GM19328 (cell line): ENCODE measurements at regions not wholly inside any gene's neighbourhood (a gene's known extent, or its start where the extent isn't known, plus 50 kb on each side); places are given as distances from the start of the nearest gene placed in this dataset.
"Not testable (repeated sequence)": the region's sequence is repeated elsewhere in the genome, so short reads cannot be mapped to it uniquely, and the experiment has no call there.

ENCODE experiments used
- ATAC-seq: cut with Tn5 transposase; IDR thresholded peaks from one replicate; pipeline ENCODE4 v1.9.1; 2021; ENCODE audit warnings: mild to moderate bottlenecking, moderate library complexity; ENCODE audit not compliant: unreplicated experiment

- no peak for ATAC-seq
Measured at GRCh38 chr6:19210849-19211590, 626.1 kb upstream of the ID4 start.

DNA sequence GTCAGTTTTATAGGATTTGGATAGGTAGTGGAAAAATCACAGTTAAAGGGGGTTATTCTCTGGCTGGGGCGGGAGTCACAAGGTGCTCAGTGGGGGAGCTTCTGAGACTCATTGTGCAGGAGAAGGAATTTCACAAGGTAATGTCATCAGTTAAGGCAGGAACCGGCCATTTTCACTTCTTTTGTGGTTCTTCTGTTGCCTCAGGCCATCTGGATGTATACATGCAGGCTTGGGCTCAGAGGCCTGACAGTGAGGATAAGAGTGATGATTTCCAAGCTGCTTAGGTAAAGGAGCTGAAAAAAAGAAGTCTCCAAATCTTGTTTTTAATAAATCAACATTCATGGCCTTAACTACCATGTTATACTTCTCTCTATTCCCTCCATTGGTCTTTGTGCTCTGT is 622.9 kb upstream of the ID4 start:
- ATAC-seq = no peak

GRCh38 chr6:19219931-19220330 is 617.2 kb upstream of the ID4 start:
- ATAC-seq = no peak

GRCh38 chr6:19231878-19232561 is 605.1 kb upstream of the ID4 start:
- no peak for ATAC-seq

DNA sequence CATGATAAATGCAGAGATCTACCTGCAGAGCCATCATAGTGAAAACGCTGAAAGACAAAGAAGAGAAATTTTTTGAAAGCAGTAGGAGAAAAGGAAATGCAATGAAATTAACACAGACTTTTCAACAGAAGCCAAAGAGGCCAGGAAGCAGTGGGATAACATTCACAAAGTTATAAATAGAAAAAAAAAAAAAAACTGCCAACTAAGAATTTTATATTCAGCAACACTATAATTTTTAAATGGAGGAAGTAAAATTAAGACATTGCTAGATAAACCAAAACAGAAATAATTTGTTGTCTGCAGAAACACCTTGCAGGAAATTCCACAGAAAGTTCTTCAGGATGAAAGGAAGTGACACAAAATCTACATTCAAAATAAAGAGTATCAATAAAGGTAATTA is 591.5 kb upstream of the ID4 start:
- ATAC-seq = no peak

DNA sequence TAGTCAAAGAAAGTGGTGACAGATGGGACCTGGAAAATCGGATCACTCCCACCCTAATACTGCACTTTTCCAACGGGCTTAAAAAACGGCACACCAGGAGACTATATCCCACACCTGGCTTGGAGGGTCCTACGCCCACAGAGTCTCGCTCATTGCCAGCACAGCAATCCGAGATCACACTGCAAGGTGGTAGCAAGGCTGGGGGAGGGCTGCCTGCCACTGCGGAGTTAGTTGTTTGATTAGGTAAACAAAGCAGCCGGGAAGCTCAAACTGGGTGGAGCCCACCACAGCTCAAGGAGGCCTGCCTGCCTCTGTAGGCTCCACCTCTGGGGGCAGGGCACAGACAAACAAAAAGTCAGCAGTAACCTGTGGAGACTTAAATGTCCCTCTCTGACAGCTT is 590.0 kb upstream of the ID4 start:
- not testable (repeated sequence) for ATAC-seq

DNA sequence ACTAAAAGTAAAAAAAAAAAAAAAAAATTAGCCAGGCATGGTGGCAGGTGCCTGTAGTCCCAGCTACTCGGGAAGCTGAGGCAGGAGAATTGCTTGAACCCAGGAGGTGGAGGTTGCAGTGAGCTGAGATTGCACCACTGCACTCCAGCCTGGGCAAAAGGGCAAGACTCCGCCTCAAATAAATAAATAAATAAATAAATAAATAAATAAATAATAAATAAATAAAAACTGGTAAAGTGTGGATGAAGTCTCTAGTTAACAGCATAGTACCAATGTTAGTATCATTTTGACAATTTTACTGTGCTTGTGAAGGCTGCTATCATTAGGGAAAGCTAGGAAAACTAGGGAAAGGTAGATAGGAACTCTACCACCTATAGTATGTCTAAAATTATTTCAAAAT is 581.0 kb upstream of the ID4 start:
- not testable (repeated sequence) for ATAC-seq

DNA sequence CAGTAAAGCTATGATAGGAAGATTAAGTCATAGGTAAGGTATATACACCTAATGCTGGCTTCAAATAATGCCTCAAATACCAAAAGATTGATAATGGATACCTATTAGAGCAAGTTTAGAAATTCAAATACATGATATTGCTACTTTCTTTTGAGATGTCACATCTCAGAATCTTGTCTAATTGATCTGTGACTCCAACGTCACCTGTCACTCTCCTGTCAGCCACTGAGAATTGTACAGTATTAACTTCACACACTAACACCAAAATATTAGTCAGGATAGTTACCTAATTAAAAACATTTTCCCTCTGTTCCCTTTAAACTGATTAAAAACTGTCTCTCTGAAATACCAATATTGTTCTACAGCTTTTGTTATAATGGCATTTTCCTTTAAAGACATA is 575.5 kb upstream of the ID4 start:
- ATAC-seq = no peak

DNA sequence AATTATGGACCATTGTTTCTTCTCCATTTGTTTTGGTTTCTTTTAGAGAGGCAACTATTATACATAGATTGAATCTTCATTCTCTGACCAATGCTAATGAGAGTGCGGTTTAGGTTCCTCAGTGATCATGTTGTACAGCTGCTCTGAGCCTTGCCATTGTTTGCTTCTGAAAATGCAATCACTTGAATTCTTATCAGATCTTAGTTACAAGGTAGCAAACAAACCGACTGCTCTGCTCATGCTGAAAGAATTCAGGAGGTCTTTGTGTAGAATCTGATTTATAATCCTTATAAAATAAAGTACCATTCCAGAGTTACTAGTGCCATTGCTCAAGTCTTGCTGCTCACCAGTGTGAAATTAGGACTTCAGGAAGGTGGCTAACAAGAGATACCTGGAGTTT is 569.1 kb upstream of the ID4 start:
- no peak for ATAC-seq

DNA sequence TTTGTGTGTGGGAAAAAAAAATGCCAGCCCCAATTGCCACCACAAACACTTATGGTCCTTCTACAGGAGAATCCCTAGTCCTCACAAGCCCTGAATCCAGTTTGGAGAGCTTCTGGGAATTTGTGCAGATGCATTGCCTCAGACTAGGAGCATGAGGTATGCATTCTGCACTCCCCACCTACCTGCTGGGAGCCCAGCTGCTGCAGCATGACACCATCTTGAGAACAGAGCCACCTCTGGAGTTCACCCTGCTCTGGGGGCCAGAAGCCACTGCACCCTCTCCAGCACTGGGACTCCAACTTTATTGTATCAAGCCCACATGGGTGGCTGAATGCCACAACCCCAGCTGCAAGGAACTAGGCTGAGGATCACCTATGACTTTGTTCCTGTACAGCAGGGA is 568.5 kb upstream of the ID4 start:
- no peak for ATAC-seq

DNA sequence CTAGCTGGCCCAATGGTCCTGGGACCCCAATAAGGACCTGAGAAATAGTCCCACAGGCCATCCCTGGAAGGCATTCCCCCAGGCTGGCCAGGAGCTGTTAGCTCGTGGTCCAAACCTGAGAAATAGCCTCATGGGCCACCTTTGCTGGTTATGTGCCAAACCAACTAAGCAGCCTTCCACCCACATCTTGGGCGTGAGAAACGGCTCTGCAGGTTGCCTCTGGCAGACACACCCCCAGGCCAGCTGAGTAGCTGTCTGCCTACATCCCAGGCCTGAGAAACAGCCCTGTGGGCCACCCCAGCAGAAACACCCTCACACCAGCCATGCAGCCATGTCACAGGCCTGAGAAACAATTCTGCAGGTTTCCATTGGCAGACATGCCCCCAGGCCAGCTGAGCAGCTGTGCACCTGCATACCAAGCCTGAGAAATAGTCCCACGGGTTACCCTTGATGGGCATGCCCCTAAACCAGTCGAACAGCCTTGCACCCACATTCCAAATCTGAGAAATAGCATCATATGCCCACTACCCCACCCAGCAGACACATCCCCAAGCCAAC is 567.8 kb upstream of the ID4 start:
- no peak for ATAC-seq

DNA sequence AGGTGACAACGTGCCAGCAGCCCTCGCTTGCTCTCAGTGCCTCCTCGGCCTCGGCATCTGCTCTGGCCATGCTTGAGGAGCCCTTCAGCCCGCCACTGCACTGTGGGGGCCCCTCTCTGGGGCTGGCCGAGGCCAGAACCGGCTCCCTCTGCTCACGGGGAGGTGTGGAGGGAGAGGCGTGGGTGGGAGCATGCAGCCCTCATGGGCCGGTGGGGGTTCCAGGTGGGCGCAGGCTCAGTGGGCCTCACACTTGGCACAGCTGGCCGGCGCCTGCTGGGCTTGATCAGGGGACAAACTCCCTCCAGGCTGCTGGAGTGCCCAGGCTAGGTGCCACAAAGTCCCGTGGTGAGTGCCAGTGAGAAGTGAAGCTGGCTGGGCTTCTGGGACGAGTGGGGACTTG is 566.6 kb upstream of the ID4 start:
- no peak for ATAC-seq

DNA sequence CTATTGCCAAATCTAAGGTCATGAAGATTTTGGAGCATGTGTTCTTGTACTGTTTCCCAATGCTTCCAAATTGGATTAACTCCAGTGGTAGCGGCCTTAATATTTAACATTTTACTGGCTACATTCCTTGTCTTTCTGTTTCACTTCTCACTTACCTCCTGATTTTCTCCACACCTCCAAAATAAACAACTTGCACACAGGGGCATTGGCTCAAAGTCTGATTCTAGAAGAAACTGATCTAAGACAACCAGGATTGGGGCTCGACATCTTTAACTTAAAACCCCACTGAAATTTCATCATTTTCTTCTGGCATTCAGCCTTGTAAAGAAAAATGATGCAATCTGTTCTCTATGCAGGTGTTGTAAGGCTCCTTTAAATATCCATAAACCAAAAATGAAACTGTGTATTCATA is 557.9 kb upstream of the ID4 start:
- no peak for ATAC-seq

DNA sequence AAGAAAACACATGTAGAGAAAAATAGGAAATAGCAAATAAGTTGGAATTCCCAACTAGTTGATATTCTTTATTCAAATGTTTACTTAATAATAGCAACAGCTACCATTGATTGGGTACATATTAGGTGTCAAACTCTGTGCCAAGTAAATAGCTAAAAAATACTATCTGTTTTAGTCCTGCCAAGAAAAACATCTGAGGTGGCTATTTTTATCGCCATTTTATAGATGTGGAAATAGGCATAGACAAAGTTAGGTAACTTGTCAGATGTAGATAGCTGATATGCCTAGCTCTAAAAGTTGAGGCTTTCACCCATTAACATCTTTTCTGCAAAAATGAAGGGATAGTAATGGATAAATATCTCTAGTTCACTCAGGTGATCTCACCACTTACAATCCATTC is 549.2 kb upstream of the ID4 start:
- ATAC-seq = no peak

DNA sequence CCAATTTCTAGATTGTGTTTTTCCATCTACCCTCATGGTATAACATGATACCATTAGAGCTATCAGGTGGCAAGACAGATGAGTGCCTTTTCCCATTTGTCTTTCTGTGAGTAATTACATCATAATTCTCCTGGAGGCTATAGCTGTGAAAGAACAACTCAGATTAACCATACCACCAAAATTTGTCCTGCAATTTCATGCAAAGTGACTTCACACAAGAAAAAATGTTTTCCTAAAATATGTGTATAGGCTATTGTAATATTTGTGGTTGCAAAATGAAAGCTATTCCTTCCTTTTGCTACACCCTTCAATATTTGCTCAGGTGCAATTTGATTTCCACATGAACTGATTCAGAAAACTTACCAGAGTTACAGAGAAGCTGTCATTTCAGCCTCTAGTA is 547.7 kb upstream of the ID4 start:
- ATAC-seq = no peak

DNA sequence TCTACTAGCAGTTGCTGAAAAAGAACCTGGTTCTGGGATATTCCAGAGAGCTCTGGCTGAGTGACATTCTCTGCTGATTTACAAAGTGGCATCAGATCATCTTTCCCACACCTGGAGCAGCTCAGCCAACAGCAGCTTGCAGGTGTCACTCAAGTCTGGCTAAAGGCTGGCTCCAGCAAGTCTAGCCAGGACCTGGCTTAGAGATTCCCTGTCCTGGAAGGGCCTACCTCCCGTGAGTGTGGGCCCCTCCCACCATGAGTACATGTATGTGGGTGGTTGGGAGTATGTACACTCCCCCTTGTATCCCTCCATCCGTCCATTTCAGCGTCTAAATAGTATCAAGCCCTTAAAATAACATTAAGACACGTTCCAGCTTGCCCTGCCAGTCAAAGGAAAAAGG is 539.3 kb upstream of the ID4 start:
- ATAC-seq = no peak

GRCh38 chr6:19298421-19298820 is 538.7 kb upstream of the ID4 start:
- ATAC-seq = no peak

DNA sequence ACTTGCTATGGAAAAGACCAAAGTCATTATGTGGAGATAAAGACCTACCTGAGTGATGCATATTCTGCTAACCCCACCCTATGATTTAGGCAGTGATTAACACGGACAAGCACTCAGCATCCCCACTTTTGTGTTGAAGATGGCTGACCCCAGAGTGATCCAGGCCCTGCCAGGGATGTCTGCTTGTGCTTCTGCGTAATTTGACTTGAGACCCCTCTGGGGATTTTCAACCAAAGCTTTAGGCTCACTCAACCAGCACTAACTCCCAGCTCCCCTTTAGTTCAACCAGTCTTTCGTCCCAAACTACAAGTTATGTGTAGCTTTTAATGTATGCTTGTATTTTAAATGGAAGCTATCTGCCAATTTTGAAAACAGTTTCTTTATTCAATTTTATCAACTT is 538.0 kb upstream of the ID4 start:
- ATAC-seq = no peak

DNA sequence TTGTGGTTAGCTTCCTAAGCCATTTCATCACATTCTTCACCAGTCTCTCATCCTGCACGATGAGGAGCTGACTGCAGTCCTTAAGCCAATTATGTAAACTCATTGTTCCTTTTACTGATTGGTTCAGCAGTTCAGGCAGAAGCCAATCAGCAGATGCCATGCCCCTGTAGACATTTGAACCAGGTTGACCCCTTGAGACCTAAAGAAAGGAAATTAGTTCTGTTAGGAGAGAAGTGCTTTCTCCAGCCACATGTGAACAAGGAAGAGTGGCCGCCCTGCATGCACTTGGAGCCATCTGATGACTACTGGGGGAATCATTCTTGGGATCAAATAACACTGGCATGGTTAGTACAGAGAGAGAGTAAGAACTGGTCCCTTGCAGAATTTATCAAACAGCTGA is 535.2 kb upstream of the ID4 start:
- no peak for ATAC-seq

- ATAC-seq = no peak
Measured at GRCh38 chr6:19303383-19303782, 533.8 kb upstream of the ID4 start.

- no peak for ATAC-seq
Measured at GRCh38 chr6:19309661-19310060, 527.5 kb upstream of the ID4 start.

DNA sequence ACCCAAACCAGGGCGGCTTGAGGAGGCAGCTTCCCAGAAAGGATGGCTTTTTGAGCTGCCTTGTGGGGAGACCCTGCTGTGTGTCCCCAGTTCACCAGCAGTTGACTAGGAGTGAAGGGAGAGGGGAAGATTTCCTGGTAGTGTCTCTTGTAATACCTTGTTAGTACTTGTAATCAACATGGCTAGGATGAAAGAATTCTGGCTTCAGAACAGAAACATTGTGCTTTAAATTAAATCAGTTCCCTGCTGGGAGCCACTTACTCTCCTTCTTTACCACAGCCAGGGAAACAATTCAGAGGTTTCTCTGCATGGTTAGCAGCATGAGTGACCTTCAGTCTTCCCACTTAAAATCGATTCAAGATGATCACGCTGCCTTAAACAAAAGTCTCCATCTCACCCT is 525.4 kb upstream of the ID4 start:
- ATAC-seq = no peak
